ENCODE measurements at regions not wholly inside any gene's neighbourhood (a gene's known extent, or its start where the extent isn't known, plus 50 kb on each side); places are given as distances from the start of the nearest gene placed in this dataset.
"Not testable (repeated sequence)": the region's sequence is repeated elsewhere in the genome, so short reads cannot be mapped to it uniquely, and the experiment has no call there.

DNA sequence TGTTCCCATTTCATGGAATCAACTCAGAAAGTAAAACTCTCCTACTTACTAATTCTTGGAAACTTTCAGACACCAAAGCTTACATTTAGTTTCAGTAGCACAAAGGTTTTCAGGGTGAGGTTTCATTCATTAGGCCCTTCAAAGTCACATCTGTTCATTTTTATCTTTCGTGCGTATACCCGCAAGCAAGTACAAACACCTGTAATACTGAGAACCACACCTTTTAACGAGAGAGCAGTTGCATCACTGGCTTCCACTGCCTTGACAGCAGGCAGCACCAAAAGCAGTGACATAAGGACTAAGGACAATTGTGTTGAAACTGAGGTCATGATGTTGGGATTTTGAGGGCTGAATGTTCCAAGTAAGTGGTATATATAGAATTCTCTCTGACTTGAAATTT lies 60.5 kb downstream of the GOLGA6L22 start:
- DNase-seq = not testable (repeated sequence)

DNA sequence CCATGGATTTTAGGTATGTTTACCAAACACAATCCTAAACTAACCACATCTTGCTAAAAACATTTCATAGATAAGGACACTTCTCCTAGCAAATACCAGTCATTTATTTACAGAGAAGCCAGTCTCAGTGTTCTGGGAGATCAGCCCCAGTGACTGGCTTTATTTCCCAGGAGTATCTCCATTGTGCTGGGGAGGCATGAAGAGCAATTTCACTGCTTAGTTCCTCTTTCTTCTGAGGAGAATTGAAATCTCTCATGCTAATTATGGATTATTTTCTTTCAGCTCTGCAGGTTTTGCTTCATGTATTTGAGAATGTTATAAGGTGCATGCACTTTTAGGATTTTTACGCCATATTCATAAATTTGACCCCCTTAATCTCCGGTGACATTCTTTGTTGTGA lies 67.8 kb downstream of the GOLGA6L22 start:
- not testable (repeated sequence) for DNase-seq

GRCh38 chr15:22527016-22527415 lies 68.3 kb downstream of the GOLGA6L22 start:
- DNase-seq = not testable (repeated sequence)

DNA sequence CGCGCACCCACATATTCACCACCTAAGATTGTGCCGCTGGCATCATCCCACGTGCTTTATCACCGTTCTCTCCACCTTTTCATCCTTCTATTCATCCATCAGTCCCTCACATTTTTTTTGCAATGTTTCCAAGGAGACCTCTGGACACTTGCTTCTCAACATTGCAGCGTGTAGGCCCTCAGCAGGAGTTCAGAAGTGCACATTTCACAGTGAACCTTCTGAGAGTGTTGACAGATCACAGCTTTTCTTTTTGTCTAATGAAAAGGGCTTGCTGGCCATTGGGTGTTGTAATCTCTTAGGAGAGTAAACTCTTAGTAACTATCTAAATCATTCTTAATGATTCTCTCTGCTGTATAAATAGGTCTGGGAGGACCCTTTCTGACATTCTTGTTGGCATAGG lies 70.5 kb downstream of the GOLGA6L22 start:
- DNase-seq = not testable (repeated sequence)

GRCh38 chr15:22559701-22560100 lies 101.0 kb downstream of the GOLGA6L22 start:
- not testable (repeated sequence) for DNase-seq

GRCh38 chr15:22561716-22562115 lies 103.0 kb downstream of the GOLGA6L22 start:
- DNase-seq = not testable (repeated sequence)

DNA sequence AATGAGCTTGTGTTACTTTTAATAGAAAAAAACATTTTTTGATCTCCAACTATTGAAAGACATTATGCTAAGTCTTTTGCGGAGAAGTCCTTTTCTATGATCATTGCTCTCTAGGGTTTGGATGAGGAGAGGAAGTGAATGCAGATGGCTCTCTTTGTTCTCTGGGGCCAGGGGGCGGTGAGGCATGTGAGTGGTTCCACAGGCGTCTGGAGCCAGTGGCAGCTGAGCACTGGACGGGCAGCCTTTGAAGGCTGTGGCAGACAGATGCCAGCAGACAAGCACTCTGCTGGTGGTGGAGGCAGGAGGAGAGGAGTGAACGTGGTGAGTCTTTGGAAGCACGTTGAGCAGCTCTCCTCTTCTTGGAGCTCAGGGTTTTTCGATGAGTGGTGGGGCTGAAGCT lies 107.8 kb downstream of the GOLGA6L22 start:
- not testable (repeated sequence) for DNase-seq

- not testable (repeated sequence) for DNase-seq
Observed at GRCh38 chr15:22569486-22569885, 110.8 kb downstream of the GOLGA6L22 start.

DNA sequence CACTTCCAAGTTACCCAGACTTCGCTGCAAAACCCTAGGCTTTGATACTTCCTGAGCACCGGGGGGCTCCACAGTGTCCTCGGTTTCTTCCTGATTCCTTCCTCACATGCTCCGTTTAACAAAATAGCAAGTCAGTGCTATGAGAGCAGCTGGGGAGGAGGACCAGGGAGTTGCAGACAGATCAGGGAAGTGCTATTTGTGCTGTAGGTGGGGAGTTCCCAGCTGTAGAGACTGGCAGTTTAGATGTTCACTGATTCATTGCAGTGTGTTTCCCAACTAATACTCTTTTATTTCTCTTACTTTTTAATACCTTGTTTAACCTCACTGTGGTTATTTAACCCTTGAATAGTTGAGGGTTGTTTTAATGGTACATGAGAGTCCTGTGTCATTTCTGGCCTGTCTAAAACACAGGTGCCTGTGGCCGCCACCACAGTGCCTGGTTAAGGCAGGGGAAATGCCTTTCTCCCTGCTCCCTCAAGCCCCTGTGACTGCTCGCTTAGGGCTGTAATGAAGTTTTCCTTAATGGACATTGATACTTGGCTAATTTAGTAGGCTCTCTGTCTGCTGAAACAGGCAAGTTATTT lies 113.5 kb downstream of the GOLGA6L22 start:
- not testable (repeated sequence) for DNase-seq

GRCh38 chr15:22572792-22573191 lies 114.1 kb downstream of the GOLGA6L22 start:
- DNase-seq = not testable (repeated sequence)

GRCh38 chr15:22577828-22578227 lies 119.1 kb downstream of the GOLGA6L22 start:
- DNase-seq = not testable (repeated sequence)

DNA sequence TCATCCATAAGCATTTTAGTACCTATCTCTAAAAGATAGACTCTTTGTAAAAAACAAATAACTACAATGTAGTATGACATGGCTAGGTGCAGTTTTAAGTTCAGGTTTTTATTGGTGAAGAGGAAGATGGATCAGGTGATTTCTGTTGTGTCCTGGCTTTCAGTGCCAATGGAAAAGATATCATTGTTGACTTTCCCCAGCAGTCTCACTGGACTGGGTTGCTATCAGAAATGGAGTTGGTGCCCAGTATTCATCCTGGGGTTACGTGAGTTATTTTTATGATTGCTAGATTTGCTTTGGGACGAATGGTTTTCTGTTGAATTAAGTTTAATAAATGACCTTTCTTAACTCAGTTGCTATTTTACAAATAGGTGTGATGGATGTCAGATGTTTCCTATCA lies 120.5 kb downstream of the GOLGA6L22 start:
- not testable (repeated sequence) for DNase-seq

DNA sequence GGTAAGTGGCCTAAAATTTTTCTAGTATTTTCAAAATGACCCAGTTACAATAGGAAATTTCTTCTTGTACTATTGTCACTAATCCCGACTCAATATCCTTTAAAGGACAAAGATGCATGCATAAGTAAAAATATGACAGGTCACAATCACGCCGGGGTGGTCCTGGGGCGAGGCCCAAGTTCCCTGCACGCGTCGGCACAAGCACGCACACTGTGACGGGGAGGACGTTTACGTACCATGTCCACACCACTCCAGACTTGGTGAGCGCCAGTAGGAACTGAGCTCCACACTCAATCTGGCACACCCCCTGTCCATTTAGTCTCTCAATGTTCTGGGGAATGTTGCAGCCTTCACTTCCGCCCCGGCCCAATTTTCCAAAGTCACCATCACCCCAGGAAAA lies 128.7 kb downstream of the GOLGA6L22 start:
- DNase-seq = not testable (repeated sequence)

DNA sequence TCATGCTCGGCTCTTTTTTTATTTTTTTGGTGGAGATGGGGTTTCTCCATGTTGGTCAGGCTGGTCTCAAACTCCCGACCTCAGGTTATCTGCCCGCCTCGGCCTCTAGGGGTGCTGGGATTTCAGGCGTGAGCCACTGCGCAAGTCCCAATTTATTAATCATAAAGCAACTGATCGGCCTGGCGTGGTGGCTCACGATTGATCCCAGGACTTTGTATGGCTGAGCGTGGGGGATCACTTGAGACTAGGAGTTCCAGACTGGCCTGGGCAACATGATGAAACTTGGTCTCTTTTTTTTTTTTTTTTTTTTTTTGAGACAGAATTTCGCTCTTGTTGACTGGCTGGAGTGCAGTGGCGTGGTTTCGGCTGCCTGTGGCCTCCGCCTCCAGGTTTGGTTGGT lies 139.8 kb downstream of the GOLGA6L22 start:
- DNase-seq = not testable (repeated sequence)

DNA sequence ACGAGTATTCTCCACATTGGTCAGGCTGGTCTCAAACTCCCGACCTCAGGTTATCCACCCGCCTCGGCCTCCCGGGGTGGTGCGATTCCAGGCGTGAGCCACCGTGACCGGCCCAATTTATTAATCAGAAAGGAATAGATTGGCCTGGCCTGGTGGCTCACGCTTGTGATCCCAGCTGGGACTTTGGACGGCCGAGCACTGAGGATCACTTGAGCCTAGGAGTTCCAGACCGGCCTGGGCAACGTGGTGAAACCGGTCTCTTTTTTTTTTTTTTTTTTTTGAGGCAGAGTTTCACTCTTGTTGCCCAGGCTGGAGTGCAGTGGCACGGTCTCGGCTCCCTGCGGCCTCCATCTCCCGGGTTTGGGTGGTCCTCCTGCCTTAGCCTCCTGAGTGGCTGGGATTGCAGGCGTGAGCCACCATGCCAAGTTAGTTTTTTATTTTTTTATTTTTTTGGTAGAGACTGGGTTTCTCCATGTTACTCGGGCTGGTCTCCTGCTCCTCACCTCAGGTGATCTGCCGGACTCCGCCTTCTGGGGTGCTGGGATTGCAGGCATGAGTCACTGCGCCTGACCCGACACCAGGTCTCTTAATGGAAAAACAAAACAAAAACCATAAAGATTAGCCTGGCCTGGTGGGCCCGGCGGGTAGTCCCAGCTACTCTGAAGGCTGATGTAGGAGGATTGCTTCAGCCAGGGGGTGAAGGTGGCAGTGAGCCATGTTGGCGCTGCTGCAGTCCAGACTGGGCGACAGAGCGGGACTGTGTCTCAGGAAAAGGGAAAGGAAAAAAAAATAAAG lies 141.0 kb downstream of the GOLGA6L22 start:
- DNase-seq = not testable (repeated sequence)

DNA sequence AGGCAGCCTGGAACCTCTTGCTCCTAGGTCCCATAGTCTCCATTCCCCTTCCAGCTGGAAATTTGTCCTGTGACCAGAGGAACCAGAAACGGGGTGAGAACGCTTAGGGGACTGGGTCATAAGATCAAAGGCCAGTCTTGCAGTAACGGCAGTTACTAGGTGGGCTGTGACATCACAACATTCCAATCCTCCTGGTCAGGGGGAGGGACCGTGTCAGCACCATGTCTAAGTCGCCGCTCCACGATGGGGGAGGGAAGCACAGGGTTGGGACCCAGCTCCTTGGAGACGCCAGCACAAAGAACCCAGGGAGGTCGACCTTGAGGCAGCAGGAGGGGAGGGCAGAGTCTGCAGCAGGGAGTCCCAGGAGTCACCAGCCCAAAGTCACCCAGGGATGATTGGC lies 158.3 kb downstream of the GOLGA6L22 start:
- DNase-seq = not testable (repeated sequence)

DNA sequence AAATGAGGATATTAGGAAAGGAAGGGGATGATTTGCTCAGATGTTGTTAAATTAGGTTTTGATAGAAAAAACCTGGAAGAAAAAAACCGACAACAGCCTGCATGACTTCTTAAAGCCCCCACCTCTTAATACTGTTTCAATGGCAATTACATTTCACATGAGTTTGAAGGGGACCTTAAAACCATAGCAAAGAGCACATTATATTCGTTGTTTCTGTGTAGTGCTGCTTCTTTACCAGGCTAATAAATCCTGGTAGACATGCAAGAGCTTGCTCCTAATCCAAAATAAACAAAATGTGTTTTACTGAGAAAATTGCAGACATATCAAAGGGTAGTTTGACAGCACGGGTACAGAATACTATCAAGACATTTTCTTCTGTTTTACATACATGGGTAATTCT lies 154.7 kb upstream of the NIPA1 start:
- peak in 1 of 3 experiments; percentile 51 for DNase-seq

DNA sequence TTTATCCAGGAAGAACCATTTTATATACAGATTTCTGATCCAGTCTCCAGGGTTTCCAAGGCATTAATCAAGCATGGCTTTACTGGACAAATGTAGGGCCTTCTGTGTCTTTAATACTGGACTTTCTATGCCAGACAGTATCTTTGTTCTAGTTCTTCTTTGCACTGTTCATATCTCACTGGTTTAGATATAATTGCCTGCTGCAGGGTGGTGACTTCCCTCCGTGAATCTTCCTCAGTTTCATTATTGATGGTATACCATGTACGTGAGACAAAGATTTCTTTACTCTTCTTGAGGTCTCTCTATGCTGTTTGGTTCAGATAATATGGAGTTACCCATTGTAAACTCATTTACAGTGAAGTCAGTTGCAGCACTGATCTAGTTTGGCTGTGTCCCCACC lies 146.5 kb upstream of the NIPA1 start:
- not testable (repeated sequence) for DNase-seq

GRCh38 chr15:22649458-22649857 lies 137.0 kb upstream of the NIPA1 start:
- DNase-seq = not testable (repeated sequence)

DNA sequence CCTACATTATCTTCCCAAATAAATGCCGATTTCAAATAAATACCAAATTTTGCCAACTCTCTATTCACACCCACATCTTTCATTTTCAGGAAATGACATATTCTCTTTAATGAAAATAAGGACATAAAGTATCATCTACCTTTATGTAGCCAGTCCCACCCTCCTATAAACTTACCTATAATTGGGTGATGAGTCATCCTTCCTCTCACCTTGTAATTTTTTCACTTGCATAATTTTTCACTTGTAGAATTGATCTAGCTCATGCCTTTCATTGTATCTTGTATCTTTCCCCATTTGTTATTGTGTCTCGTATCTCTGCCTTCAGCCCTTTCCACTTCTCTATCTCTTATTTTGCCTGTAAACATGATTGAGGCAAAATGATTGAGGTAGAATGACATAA lies 135.3 kb upstream of the NIPA1 start:
- not testable (repeated sequence) for DNase-seq

- peak in 2 of 3 experiments; percentile 76 to 91 for DNase-seq
Observed at GRCh38 chr15:22664294-22665058, 122.0 kb upstream of the NIPA1 start.

DNA sequence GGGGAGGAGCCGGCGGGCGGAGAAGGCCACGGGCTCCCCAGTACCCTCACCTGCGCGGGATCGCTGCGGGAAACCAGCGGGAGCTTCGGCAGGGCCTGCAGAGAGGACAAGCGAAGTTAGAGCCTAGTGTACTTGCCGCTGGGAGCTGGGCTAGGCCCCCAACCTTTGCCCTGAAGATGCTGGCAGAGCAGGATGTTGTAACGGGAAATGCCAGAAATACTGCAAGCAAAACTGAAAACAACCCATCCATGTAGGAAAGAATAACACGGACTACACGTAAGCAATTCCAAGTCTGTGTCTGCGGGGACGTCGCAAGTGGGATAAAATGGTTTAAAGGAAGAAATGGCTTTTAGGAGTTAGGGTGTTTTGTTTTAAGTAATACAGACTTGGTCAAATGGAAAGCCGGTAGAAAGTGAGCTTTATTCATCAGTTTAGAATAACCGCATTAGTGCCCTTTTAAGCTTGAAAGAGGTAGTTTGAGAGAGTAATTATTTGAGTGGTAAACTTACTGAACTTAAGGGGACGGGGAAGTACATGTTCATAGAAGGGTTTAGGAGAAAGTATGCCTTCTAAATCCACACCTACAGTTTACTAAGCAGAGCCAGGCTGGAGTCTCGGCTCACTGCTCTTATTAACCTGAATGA lies 121.3 kb upstream of the NIPA1 start:
- peak in 1 of 3 experiments; percentile 78 for DNase-seq

- not testable (repeated sequence) for DNase-seq
Observed at GRCh38 chr15:22665711-22666110, 120.7 kb upstream of the NIPA1 start.
